ENCODE measurements at regions not wholly inside any gene's neighbourhood (a gene's known extent, or its start where the extent isn't known, plus 50 kb on each side); places are given as distances from the start of the nearest gene placed in this dataset.

DNA sequence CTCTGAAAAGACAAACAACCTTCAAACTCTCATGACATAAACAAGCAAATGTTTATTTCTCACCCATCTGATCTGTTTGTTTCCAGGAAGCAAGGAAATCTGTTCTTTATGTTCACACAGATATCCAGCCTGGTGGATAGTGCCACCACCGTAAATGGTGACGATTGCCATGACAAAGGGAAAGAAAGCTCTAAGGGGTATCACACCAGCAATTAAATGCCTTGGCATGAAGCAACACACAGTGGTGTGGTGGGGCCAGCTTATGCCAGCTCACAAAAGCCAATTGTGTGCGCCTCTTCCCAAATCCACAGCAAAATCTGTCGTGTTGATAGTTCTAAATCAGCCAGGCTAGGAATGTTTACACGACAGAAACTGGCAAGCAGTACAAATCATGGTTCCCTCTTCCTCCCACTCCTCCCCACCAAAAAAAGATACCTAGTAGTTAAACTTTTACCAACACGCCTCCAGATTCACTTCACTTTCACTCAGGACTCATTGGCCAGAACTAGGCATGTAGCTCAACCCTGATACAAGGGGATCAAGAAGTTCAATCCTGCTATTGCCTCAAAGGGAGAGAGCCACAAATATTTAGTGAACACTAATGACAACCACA is 189.2 kb upstream of the SLCO3A1 start:
- no peak for DNase-seq (ENCODE audit: low read depth in 2 of 2)

DNA sequence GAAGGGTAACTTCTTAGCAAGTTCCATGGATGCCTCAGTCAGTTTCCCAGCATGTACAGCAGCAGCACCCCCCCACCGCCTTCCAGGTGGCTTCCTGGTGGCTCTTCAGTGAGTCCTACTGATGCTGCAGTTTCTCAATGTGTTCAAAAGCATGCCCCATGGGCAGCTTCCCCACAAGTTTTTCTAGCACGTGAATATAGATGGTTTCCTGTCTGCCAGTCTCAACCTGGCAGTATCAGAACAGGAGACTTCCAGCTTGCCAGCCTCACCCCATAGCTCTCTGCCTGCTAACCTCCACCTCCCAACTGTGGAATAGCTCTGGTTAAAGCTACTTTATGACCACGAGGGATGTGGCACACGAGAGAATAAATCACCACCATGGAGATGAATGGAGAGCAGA is 188.3 kb upstream of the SLCO3A1 start:
- no peak for DNase-seq (ENCODE audit: low read depth in 2 of 2)

DNA sequence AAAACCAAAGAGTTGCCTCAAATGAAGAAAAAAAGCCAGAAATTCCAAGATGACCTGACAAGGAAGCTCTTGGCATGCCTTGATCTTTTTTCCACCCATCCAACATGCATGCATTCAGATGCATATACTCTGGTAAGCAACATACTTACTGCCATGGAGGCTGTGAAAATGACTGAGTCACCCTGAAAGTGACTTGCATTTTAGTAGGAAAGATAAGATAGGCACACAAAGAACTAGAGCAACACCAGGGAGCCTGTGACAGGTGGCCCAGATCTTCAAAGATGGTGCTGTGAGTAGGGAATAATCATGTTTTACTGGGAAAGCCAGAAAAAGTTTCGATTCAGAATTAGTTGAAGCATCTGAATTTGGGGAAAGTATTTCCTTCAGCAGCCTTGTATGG is 185.1 kb upstream of the SLCO3A1 start:
- DNase-seq (ENCODE audit: low read depth in 2 of 2) = no peak

DNA sequence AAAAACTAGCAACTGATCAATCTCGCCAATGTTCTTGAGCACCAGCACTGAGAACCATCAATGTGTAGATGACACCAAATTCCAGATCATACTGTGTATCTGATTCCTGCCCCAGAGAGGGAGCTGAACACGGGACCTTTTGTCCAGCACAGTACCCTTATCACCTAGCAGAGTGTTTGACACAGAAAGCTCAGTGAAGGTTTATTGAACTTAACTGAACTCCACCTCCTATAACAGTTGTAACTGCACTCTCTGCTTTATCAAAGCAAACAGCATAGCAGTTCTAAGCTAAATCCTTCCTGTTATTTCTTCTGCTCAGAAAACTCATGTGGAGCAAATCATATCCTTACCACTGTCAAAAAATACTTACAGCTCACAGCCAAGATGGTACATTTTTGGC is 183.4 kb upstream of the SLCO3A1 start:
- DNase-seq (ENCODE audit: low read depth in 2 of 2) = no peak

DNA sequence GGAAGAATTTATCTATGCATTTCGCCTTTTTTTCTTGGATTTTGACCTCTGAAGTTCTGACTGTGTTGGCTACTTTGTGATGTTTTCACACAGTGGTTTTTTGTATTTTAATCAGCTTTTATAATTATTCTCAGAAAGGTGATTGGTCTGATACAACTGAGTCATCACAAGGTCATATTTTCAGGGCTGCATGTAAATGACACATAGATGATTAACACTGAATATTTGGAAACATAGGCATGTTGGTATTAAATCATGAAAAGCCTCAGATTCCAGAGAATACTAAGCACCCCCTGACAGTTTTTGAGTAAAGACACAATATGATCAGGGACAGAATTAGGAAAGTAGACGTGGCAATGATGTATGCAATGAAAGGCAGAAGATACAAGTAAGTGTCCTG is 175.5 kb upstream of the SLCO3A1 start:
- DNase-seq (ENCODE audit: low read depth in 2 of 2) = no peak

DNA sequence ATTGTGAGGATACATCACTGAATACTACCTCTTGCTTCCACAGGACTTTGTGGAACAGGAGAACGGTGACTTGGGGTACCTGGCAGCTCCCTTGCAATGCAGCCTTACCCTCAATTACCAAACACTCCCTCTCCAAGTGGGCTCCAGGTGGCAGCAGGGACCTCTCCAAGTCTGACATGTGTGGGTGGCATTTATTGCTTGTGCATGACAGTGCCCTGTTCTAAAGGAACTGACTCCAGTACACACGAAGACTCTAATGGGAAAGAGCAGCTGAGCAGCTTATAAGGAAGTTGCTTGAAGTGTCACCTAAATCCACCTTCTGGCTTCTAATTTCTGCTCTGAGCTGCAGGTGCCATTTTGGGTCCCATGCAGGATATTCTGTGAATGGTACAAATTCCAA is 174.1 kb upstream of the SLCO3A1 start:
- no peak for DNase-seq (ENCODE audit: low read depth in 2 of 2)

GRCh38 chr15:91685436-91685835 is 168.1 kb upstream of the SLCO3A1 start:
- DNase-seq (ENCODE audit: low read depth in 2 of 2) = no peak

DNA sequence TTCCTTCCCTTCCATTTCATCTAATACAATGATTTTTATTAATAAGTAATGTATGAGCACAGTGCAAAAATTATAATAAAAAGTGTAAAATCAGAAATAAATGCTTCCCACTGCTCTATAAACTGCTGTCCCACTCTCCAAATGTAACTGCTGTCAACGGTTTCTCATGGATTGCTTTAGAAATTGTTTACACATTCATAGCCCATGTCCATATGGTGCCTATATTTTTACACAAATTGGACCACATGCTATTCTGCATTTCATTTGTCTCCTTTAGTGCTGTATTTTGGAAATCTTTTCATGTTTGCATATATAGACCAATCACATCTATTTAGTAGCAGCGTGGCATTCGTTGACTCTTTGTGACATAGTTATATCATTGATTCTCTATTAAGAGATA is 164.7 kb upstream of the SLCO3A1 start:
- DNase-seq (ENCODE audit: low read depth in 2 of 2) = no peak

DNA sequence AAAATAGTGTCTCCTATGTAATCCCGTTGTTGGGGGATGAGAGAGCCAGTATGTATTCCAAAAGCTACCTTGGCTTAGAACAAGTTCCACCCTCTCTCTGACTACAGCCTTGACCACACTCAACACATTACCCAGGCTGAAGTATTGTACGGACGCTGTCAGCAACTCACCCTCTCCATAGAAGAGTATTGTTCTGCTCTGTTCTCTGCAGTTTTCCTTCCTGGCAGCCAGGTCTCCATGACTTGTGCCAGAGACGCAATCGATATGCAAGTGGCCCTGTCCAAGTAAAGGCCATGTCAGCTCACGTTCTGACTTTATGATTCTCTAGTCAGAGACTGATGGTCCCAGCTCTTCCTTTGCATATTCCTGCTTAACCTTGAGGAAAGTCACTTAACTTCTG is 164.1 kb upstream of the SLCO3A1 start:
- no peak for DNase-seq (ENCODE audit: low read depth in 2 of 2)

DNA sequence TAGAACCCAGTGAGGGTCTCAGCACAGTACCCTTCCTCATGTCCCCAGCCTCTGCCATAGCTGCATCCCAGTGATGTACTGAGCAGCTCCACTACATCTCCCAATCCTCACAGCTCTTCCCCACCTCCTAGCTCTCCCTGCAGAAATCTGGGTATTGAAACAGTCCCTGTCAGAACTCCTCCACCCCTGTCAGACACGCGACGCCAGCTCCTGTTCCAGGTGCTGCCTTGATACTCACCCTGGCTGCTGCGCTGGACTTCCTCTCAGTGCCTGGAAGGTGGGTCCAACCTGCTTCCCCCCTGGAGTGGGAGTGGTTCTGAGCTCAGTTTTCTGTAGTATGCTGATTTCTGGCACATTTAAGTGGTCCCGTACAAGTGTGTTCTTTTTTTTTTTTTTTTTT is 160.9 kb upstream of the SLCO3A1 start:
- no peak for DNase-seq (ENCODE audit: low read depth in 2 of 2)

DNA sequence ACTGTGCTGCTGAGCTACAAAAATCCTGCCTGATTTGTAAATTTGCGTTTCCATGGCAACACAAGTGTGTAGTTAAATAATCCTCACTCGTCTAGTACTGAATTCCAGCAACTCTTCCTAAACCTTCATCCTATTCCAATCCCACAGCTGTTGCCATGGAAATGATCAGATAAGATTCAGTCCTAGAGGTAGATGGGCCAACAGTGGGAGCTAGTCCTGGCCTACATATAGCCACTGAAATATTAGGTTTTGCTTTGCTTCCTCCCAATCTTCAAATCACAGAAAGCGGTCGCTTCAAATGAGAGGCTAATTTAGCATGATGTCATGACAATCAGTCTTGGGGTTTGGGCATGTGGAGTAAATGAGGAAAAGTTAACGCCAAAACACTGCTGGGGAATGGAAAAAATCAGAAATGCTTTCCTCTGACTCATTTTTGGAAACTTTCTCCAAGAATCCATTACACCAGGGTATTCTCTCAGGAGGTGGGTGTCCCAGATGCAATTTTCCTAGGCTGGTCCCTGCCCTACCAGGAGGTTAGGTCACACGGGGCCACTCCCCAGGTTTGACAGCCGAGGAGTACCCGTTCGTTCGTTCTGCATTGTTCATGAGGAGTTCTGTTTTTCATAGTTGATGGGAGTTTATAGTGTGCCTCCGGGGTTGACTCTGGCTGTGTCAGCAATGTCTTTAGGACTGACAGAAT is 159.2 kb upstream of the SLCO3A1 start:
- no peak for DNase-seq (ENCODE audit: low read depth in 2 of 2)

GRCh38 chr15:91694831-91695210 is 158.7 kb upstream of the SLCO3A1 start:
- no peak for DNase-seq (ENCODE audit: low read depth in 2 of 2)

DNA sequence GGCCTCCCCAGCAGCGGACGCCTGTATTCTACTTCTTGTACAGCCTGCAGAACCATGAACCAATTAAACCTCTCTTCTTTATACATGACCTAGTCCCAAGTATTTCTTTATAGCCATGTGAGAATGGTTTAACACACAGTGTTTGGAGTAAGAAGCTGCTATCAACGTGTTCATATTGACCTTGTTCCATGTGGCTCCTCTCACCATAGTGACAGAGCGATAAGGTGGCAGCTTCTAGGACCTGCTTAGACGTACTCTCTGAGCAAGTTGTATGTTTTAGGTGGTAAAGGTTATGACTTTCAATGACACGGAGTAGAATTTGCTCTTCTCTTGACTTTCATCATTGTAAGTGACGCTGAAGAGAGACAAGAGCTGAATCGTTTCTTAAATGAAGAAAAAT is 157.7 kb upstream of the SLCO3A1 start:
- no peak for DNase-seq (ENCODE audit: low read depth in 2 of 2)

DNA sequence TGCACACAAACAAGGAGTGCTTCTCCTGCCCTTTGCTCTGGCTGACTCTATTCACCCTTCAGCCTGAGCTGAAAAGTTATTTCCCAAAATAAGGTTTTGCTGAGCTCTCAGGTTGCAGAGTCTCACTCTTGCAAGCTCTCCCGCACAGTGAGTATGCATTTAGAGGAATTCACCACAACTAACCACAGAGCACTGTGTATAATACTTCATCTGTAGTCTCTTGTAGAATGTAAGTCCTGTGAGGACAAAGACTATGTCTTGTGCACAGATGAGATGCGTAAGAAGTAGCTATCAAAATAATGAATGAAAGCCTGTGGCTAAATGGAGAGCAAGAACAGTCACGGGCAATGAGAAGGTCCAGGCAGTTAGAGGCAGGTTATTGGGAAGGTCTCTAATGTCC is 156.5 kb upstream of the SLCO3A1 start:
- DNase-seq (ENCODE audit: low read depth in 2 of 2) = no peak

- DNase-seq (ENCODE audit: low read depth in 2 of 2) = no peak
Observed at GRCh38 chr15:91698241-91698640, 155.3 kb upstream of the SLCO3A1 start.

DNA sequence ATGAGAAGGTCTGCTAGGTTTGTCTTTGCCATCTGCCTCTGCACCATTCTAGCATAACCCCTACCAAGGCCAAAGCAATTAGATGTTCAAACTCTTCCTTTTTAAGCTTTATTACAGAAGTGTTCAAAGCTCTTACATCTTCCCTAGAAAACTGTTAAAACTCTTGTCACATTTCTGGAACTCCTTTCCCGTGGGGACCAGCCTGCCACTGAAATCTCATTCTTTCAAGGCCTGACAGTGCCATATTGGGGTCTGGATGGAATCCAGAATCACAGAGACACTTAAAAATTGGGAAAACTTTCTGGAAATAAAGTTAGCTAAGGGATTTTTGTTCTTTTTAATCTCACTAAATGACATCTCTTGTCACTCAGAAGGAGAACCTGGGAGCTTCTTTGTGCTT is 153.8 kb upstream of the SLCO3A1 start:
- DNase-seq (ENCODE audit: low read depth in 2 of 2) = no peak

DNA sequence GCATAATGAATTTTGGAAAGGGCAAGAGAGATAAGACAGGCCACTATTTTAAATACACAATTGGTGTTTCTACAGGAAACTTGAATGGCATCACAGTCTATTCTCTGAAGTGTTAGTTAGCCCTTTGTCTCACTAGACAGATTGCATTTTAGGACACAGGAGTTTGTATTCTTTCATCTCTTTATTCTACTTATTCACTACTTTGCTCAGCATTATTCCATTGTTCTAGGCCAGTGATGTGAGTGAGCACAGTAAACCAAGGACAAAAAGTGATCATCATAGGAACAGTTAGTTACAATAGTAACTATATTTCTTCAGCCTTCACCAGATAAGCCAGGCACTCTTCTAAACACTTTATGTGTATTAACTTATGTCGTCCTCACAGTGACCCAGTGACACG is 150.2 kb upstream of the SLCO3A1 start:
- DNase-seq (ENCODE audit: low read depth in 2 of 2) = no peak

DNA sequence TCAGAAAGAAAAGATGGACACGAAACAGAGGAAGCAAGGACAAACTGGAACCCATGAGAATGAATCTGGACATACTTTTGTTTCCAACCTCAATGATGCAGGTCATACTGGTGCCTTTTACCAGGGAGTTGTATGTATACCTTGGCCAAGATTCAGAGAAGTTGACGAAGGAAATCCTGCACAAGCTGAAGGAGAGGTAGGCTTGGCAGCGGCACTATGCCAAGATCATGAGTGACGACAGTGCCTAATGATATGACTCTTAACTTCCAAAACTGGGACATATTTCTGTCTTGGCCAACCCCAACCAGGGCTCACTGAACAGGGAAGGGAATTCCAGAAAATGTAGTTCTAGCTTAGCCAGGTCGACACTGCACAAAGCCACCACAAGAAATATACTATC is 149.2 kb upstream of the SLCO3A1 start:
- DNase-seq (ENCODE audit: low read depth in 2 of 2) = no peak

- DNase-seq (ENCODE audit: low read depth in 2 of 2) = no peak
Observed at GRCh38 chr15:91706322-91707032, 147.0 kb upstream of the SLCO3A1 start.

DNA sequence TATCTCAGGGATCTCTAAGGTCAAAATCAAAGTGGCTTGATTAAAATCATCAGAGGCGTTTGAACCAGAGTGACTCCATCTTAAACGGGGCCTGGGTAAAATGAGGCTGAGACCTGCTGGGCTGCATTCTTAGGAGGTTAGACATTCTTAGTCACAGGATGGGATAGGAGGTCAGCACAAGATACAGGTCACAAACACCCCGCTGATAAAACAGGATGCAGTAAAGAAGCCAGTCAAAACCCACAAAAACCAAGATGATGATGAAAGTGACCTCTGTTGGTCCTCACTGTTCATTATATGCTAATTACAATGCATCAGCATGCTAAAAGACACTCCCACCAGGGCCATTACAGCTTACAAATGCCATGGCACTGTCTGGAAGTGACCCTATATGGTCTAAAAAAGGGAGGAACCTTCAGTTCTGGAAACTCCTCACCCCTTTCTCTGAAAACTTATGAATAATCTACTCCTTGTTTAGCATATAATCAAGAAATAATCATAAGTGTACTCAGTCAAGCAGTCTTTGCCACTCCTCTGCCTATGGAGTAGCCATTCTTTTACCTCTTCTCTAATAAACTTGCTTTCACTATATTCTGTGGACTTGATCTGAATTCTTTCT is 143.3 kb upstream of the SLCO3A1 start:
- DNase-seq (ENCODE audit: low read depth in 2 of 2) = no peak

DNA sequence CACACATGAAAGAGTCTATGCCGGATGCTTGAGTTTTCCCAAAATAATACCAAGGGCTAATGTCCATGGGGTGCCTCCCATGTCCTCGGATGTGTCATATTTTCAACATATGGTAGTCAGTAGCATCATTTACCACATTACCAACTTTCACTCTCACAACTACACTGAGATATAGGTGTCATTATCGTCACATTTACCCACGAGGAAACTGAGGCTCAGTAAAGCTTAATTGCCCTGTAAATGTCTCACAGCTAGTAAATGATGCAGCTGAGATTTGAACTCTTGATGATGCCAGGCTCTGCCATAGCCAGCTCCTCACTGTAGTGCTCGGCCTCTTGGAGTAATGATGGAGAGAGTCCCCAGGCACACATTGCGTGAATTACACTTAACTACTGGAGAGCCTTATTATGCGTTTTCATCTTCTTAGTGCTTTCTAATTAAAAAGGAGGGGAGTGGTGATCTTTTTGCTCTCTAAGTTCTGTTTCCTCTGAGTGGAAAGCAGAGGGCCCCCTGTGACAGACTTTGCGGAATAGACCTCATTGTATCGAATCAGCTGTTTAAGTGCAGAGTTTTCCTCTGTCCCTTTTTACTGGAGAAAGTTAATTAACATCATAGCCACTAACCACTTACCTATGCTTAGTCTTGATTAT is 142.0 kb upstream of the SLCO3A1 start:
- DNase-seq (ENCODE audit: low read depth in 2 of 2) = no peak

- no peak for DNase-seq (ENCODE audit: low read depth in 2 of 2)
Observed at GRCh38 chr15:91712286-91712685, 141.2 kb upstream of the SLCO3A1 start.

Data from dermis microvascular lymphatic vessel endothelial cell (primary cell).